ENCODE measurements at regions not wholly inside any gene's neighbourhood (a gene's known extent, or its start where the extent isn't known, plus 50 kb on each side); places are given as distances from the start of the nearest gene placed in this dataset.

GRCh38 chr15:20658024-20658423 is 116.4 kb upstream of the GOLGA6L6 start:
- Histone ChIP-seq H3K27ac (ENCODE audit: low read depth in 1 of 2, low read length in 2 of 2) (no peak overlapping the region), H3K36me3 (replicated peaks in 1 of 2; ENCODE audit: control insufficient read depth in 1 of 2, insufficient read depth in 2 of 2, low read length in 2 of 2) (no peaks in the 10 kb centered on the region), H3K4me2 (replicated peaks; ENCODE audit: extremely low read depth, low read length, poor library complexity, severe bottlenecking) (no peak overlapping the region), H3K4me3 (replicated peaks in 1 of 3; ENCODE audit: low read depth in 2 of 3, low read length in 3 of 3) (no peak overlapping the region), H4K20me1 (ENCODE audit: insufficient read depth, low read length) (no peaks in the 10 kb centered on the region), H3K27me3 (ENCODE audit: control insufficient read depth in 2 of 2, insufficient read depth in 2 of 2, low read length in 2 of 2) (no peaks in the 10 kb centered on the region), H3K9me3 (replicated peaks in 1 of 2; ENCODE audit: control insufficient read depth in 1 of 2, insufficient read depth in 1 of 2, low read length in 2 of 2) (no peaks in the 10 kb centered on the region), H3K4me1 (ENCODE audit: control insufficient read depth in 1 of 2, insufficient read depth in 2 of 2, low read length in 2 of 2) (no peaks in the 10 kb centered on the region), H3K9ac (ENCODE audit: insufficient read depth, low read length, poor library complexity, severe bottlenecking) (no peak overlapping the region), H3K79me2 (ENCODE audit: insufficient read depth, low read length) (no peaks in the 10 kb centered on the region), H2AFZ (ENCODE audit: insufficient read depth, low read depth, low read length, poor library complexity, severe bottlenecking) (no peak overlapping the region)
- intact Hi-C loops (cut with micrococcal nuclease), result no loop called here
- H3K27ac Mint-ChIP-seq, result no peak overlapping the region
- TF ChIP-seq, protein P1, sequence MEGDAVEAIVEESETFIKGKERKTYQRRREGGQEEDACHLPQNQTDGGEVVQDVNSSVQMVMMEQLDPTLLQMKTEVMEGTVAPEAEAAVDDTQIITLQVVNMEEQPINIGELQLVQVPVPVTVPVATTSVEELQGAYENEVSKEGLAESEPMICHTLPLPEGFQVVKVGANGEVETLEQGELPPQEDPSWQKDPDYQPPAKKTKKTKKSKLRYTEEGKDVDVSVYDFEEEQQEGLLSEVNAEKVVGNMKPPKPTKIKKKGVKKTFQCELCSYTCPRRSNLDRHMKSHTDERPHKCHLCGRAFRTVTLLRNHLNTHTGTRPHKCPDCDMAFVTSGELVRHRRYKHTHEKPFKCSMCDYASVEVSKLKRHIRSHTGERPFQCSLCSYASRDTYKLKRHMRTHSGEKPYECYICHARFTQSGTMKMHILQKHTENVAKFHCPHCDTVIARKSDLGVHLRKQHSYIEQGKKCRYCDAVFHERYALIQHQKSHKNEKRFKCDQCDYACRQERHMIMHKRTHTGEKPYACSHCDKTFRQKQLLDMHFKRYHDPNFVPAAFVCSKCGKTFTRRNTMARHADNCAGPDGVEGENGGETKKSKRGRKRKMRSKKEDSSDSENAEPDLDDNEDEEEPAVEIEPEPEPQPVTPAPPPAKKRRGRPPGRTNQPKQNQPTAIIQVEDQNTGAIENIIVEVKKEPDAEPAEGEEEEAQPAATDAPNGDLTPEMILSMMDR (IDR thresholded peaks at IDR 0.05), result no peak
- no peaks in the 10 kb centered on the region for H3K4me1 Mint-ChIP-seq
- no peaks in the 10 kb centered on the region for H3K27me3 Mint-ChIP-seq (ENCODE audit: low read depth in 3 of 3)
- no peaks in the 10 kb centered on the region for H3K36me3 Mint-ChIP-seq
- H3K9me3 Mint-ChIP-seq, result no peaks in the 10 kb centered on the region
- DNase-seq, result no peak
- no peak overlapping the region for H3K4me3 Mint-ChIP-seq
- 74% methylated on average over 5 of the region's 5 CpGs for WGBS (ENCODE audit: insufficient coverage)

GRCh38 chr15:20657084-20657483 is 115.5 kb upstream of the GOLGA6L6 start:
- Histone ChIP-seq H2AFZ (ENCODE audit: insufficient read depth, low read depth, low read length, poor library complexity, severe bottlenecking) (no peak overlapping the region), H3K4me2 (replicated peaks; ENCODE audit: extremely low read depth, low read length, poor library complexity, severe bottlenecking) (no peak overlapping the region), H3K27ac (ENCODE audit: low read depth in 1 of 2, low read length in 2 of 2) (no peak overlapping the region), H3K36me3 (replicated peaks in 1 of 2; ENCODE audit: control insufficient read depth in 1 of 2, insufficient read depth in 2 of 2, low read length in 2 of 2) (no peaks in the 10 kb centered on the region), H3K27me3 (ENCODE audit: control insufficient read depth in 2 of 2, insufficient read depth in 2 of 2, low read length in 2 of 2) (no peaks in the 10 kb centered on the region), H3K4me3 (replicated peaks in 1 of 3; ENCODE audit: low read depth in 2 of 3, low read length in 3 of 3) (no peak overlapping the region), H3K9me3 (replicated peaks in 1 of 2; ENCODE audit: control insufficient read depth in 1 of 2, insufficient read depth in 1 of 2, low read length in 2 of 2) (no peaks in the 10 kb centered on the region), H3K4me1 (ENCODE audit: control insufficient read depth in 1 of 2, insufficient read depth in 2 of 2, low read length in 2 of 2) (no peaks in the 10 kb centered on the region), H4K20me1 (ENCODE audit: insufficient read depth, low read length) (no peaks in the 10 kb centered on the region), H3K9ac (ENCODE audit: insufficient read depth, low read length, poor library complexity, severe bottlenecking) (no peak overlapping the region), H3K79me2 (ENCODE audit: insufficient read depth, low read length) (no peaks in the 10 kb centered on the region)
- no peak for DNase-seq
- TF ChIP-seq, protein P1 (IDR thresholded peaks at IDR 0.05), result no peak
- Mint-ChIP-seq H3K9me3 (no peaks in the 10 kb centered on the region), H3K4me1 (no peaks in the 10 kb centered on the region), H3K36me3 (no peaks in the 10 kb centered on the region), H3K27me3 (ENCODE audit: low read depth in 3 of 3) (no peaks in the 10 kb centered on the region), H3K4me3 (no peak overlapping the region), H3K27ac (no peak overlapping the region)
- intact Hi-C loops (cut with micrococcal nuclease), result no loop called here
- WGBS (ENCODE audit: insufficient coverage), result no CpG with 5 or more reads among the region's 1 CpG
